ENCODE measurements at regions not wholly inside any gene's neighbourhood (a gene's known extent, or its start where the extent isn't known, plus 50 kb on each side); places are given as distances from the start of the nearest gene placed in this dataset.

GRCh38 chr15:66936109-66936860 is 129.1 kb upstream of the SMAD3 start:
- DNase-seq (ENCODE audit: extremely low spot score) = no peak
- TF ChIP-seq FOXA1 (IDR thresholded peaks at IDR 0.05) (no peak), CTBP1 (IDR thresholded peaks at IDR 0.05; ENCODE audit: borderline replicate concordance) (no peak), L3MBTL2 (conservative IDR thresholded peaks at IDR 0.05) (no peak), PKNOX1 (IDR thresholded peaks at IDR 0.05) (no peak), LEF1 (IDR thresholded peaks at IDR 0.05; ENCODE audit: borderline replicate concordance) (no peak), NFRKB (IDR thresholded peaks at IDR 0.05) (no peak), ELF4 (IDR thresholded peaks at IDR 0.05) (no peak), ZNF384 (IDR thresholded peaks at IDR 0.05) (no peak), TARDBP (IDR thresholded peaks at IDR 0.05) (no peak), FOXM1 (IDR thresholded peaks at IDR 0.05; ENCODE audit: borderline replicate concordance) (no peak), HDGF (IDR thresholded peaks at IDR 0.05; ENCODE audit: borderline replicate concordance) (no peak), BHLHE40 (IDR thresholded peaks at IDR 0.05; ENCODE audit: borderline replicate concordance) (no peak), SUZ12 (IDR thresholded peaks at IDR 0.05) (no peak), FOXK2 (IDR thresholded peaks at IDR 0.05) (no peak), SP1 (IDR thresholded peaks at IDR 0.05) (no peak), ARNT (IDR thresholded peaks at IDR 0.05) (no peak)
- ChIA-PET CTCF (no interaction called here), POLR2A (no interaction called here)

GRCh38 chr15:66936861-66937582 is 128.4 kb upstream of the SMAD3 start:
- CTCF ChIA-PET = no interaction called here
- no peak for TF ChIP-seq SUZ12 (IDR thresholded peaks at IDR 0.05)
- TF ChIP-seq TARDBP (IDR thresholded peaks at IDR 0.05) = no peak
- no peak for TF ChIP-seq FOXK2 (IDR thresholded peaks at IDR 0.05)
- no peak for TF ChIP-seq SP1 (IDR thresholded peaks at IDR 0.05)
- TF ChIP-seq LEF1 (IDR thresholded peaks at IDR 0.05; ENCODE audit: borderline replicate concordance) = no peak
- TF ChIP-seq ARNT (IDR thresholded peaks at IDR 0.05) = no peak
- no peak for TF ChIP-seq HDGF (IDR thresholded peaks at IDR 0.05; ENCODE audit: borderline replicate concordance)
- no peak for TF ChIP-seq FOXA1 (IDR thresholded peaks at IDR 0.05)
- no peak for TF ChIP-seq BHLHE40 (IDR thresholded peaks at IDR 0.05; ENCODE audit: borderline replicate concordance)
- no peak for TF ChIP-seq ZNF384 (IDR thresholded peaks at IDR 0.05)
- TF ChIP-seq FOXM1 (IDR thresholded peaks at IDR 0.05; ENCODE audit: borderline replicate concordance) = no peak
- TF ChIP-seq PKNOX1 (IDR thresholded peaks at IDR 0.05) = no peak
- no peak for TF ChIP-seq L3MBTL2 (conservative IDR thresholded peaks at IDR 0.05)
- TF ChIP-seq CTBP1 (IDR thresholded peaks at IDR 0.05; ENCODE audit: borderline replicate concordance) = no peak
- no peak for TF ChIP-seq ELF4 (IDR thresholded peaks at IDR 0.05)
- no peak for TF ChIP-seq NFRKB (IDR thresholded peaks at IDR 0.05)
- no peak for DNase-seq (ENCODE audit: extremely low spot score)
- POLR2A ChIA-PET = no interaction called here

GRCh38 chr15:66937588-66937987 is 127.8 kb upstream of the SMAD3 start:
- CTCF ChIA-PET = no interaction called here
- POLR2A ChIA-PET = no interaction called here
- DNase-seq (ENCODE audit: extremely low spot score) = no peak

GRCh38 chr15:66938114-66938830 is 127.1 kb upstream of the SMAD3 start:
- DNase-seq (ENCODE audit: extremely low spot score) = no peak
- CTCF ChIA-PET = no interaction called here

More at GRCh38 chr15:66937588-66937987, 127.8 kb upstream of the SMAD3 start:
- TF ChIP-seq FOXA1 (IDR thresholded peaks at IDR 0.05) = no peak
- no peak for TF ChIP-seq NFRKB (IDR thresholded peaks at IDR 0.05)
- TF ChIP-seq PKNOX1 (IDR thresholded peaks at IDR 0.05) = no peak
- no peak for TF ChIP-seq LEF1 (IDR thresholded peaks at IDR 0.05; ENCODE audit: borderline replicate concordance)
- no peak for TF ChIP-seq FOXK2 (IDR thresholded peaks at IDR 0.05)
- TF ChIP-seq SP1 (IDR thresholded peaks at IDR 0.05) = no peak
- no peak for TF ChIP-seq L3MBTL2 (conservative IDR thresholded peaks at IDR 0.05)
- no peak for TF ChIP-seq ELF4 (IDR thresholded peaks at IDR 0.05)
- no peak for TF ChIP-seq SUZ12 (IDR thresholded peaks at IDR 0.05)
- TF ChIP-seq BHLHE40 (IDR thresholded peaks at IDR 0.05; ENCODE audit: borderline replicate concordance) = no peak
- TF ChIP-seq ZNF384 (IDR thresholded peaks at IDR 0.05) = no peak
- TF ChIP-seq HDGF (IDR thresholded peaks at IDR 0.05; ENCODE audit: borderline replicate concordance) = no peak
- no peak for TF ChIP-seq CTBP1 (IDR thresholded peaks at IDR 0.05; ENCODE audit: borderline replicate concordance)

More at GRCh38 chr15:66938114-66938830, 127.1 kb upstream of the SMAD3 start:
- TF ChIP-seq L3MBTL2 (conservative IDR thresholded peaks at IDR 0.05) = no peak
- no peak for TF ChIP-seq FOXM1 (IDR thresholded peaks at IDR 0.05; ENCODE audit: borderline replicate concordance)
- TF ChIP-seq NFRKB (IDR thresholded peaks at IDR 0.05) = no peak
- TF ChIP-seq HDGF (IDR thresholded peaks at IDR 0.05; ENCODE audit: borderline replicate concordance) = no peak
- no peak for TF ChIP-seq SUZ12 (IDR thresholded peaks at IDR 0.05)
- TF ChIP-seq SP1 (IDR thresholded peaks at IDR 0.05) = no peak
- TF ChIP-seq BHLHE40 (IDR thresholded peaks at IDR 0.05; ENCODE audit: borderline replicate concordance) = no peak
- no peak for TF ChIP-seq LEF1 (IDR thresholded peaks at IDR 0.05; ENCODE audit: borderline replicate concordance)
- TF ChIP-seq CTBP1 (IDR thresholded peaks at IDR 0.05; ENCODE audit: borderline replicate concordance) = no peak
- TF ChIP-seq FOXK2 (IDR thresholded peaks at IDR 0.05) = no peak
- no peak for TF ChIP-seq ARNT (IDR thresholded peaks at IDR 0.05)
- TF ChIP-seq FOXA1 (IDR thresholded peaks at IDR 0.05) = no peak
- TF ChIP-seq ELF4 (IDR thresholded peaks at IDR 0.05) = no peak
- no peak for TF ChIP-seq PKNOX1 (IDR thresholded peaks at IDR 0.05)
- POLR2A ChIA-PET = no interaction called here
